ENCODE measurements at regions not wholly inside any gene's neighbourhood (a gene's known extent, or its start where the extent isn't known, plus 50 kb on each side); places are given as distances from the start of the nearest gene placed in this dataset.

GRCh38 chr10:130745821-130746220 is 565.7 kb downstream of the TCERG1L start:
- no peak for TF ChIP-seq POLR2A (IDR thresholded peaks at IDR 0.05)
- no peak for TF ChIP-seq EP300 (IDR thresholded peaks at IDR 0.05; ENCODE audit: low read depth)
- no peak for TF ChIP-seq POLR2AphosphoS5 (IDR thresholded peaks at IDR 0.05)
- TF ChIP-seq CTCF (IDR thresholded peaks at IDR 0.05) = no peak
- 81% methylated on average over 6 of the region's 7 CpGs; no CpG with 5 or more reads in 1 of the 2 donors for WGBS, 2 donors (ENCODE audit: low coverage in 1 of 2)
- Histone ChIP-seq H3K27ac (no peak overlapping the region), H3K36me3 (no peaks in the 10 kb centered on the region), H3K27me3 (no peaks in the 10 kb centered on the region), H3K4me1 (no peaks in the 10 kb centered on the region), H3K9me3 (no peaks in the 10 kb centered on the region), H3K4me3 (no peak overlapping the region)
- no peak for DNase-seq
- in situ Hi-C loops (cut with MboI; ENCODE audit: low pct_ligation_motif_present in 1 of 4, low pct_unique_long_range_greater_than_20kb in 1 of 4, low sequenced_read_pairs in 3 of 4) (no loop called here), intact Hi-C loops (cut with DNase I; ENCODE audit: low total_unique reads) (no loop called here)

DNA sequence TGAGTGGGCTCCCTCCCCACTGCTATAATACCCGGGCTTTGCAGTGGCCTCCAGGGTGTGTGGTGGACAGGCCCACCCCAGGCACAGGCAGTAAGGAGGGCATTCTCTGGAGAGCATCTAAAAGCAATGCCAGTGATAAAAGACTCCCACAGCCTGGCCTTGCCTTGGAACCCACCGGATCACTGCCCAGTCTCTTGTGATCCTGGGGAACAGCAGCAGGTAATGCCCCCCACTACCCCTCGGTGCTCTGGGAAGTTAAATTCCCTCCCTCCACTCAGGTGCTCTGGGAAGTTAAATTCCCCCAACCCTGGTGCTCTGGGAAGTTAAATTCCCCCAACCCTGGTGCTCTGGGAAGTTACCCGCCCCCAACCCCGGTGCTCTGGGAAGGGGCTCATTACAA is 565.2 kb downstream of the TCERG1L start:
- TF ChIP-seq POLR2A (IDR thresholded peaks at IDR 0.05) (no peak), EP300 (IDR thresholded peaks at IDR 0.05; ENCODE audit: low read depth) (no peak), CTCF (IDR thresholded peaks at IDR 0.05) (no peak)
- Histone ChIP-seq H3K9me3 (no peaks in the 10 kb centered on the region), H3K27me3 (no peaks in the 10 kb centered on the region), H3K27ac (no peak overlapping the region), H3K4me3 (no peak overlapping the region), H3K4me1 (no peaks in the 10 kb centered on the region), H3K36me3 (no peaks in the 10 kb centered on the region)
- 64% methylated on average over 5 of the region's 5 CpGs; no CpG with 5 or more reads in 1 of the 2 donors for WGBS, 2 donors (ENCODE audit: low coverage in 1 of 2)
- no peak for DNase-seq
- intact Hi-C loops (cut with DNase I; ENCODE audit: low total_unique reads) (no loop called here), in situ Hi-C loops (cut with MboI; ENCODE audit: low pct_ligation_motif_present in 1 of 4, low pct_unique_long_range_greater_than_20kb in 1 of 4, low sequenced_read_pairs in 3 of 4) (no loop called here)

- intact Hi-C loops (cut with DNase I; ENCODE audit: low total_unique reads) (no loop called here), in situ Hi-C loops (cut with MboI; ENCODE audit: low pct_ligation_motif_present in 1 of 4, low pct_unique_long_range_greater_than_20kb in 1 of 4, low sequenced_read_pairs in 3 of 4) (no loop called here)
- H3K9me3 ChIP-seq = no peaks in the 10 kb centered on the region
- TF ChIP-seq CTCF (IDR thresholded peaks at IDR 0.05) (no peak), EP300 (IDR thresholded peaks at IDR 0.05; ENCODE audit: low read depth) (no peak), POLR2AphosphoS5 (IDR thresholded peaks at IDR 0.05) (no peak), POLR2A (IDR thresholded peaks at IDR 0.05) (no peak)
- no peaks in the 10 kb centered on the region for H3K36me3 ChIP-seq
- H3K27me3 ChIP-seq = no peaks in the 10 kb centered on the region
- no peak overlapping the region for H3K4me3 ChIP-seq
- WGBS, 2 donors (ENCODE audit: low coverage in 1 of 2) = 49 to 65% methylated on average over 9 to 11 of the region's 11 CpGs
- no peak overlapping the region for H3K27ac ChIP-seq
- DNase-seq = no peak
- H3K4me1 ChIP-seq = no peaks in the 10 kb centered on the region
Measured at GRCh38 chr10:130747356-130747755, 564.2 kb downstream of the TCERG1L start.

DNA sequence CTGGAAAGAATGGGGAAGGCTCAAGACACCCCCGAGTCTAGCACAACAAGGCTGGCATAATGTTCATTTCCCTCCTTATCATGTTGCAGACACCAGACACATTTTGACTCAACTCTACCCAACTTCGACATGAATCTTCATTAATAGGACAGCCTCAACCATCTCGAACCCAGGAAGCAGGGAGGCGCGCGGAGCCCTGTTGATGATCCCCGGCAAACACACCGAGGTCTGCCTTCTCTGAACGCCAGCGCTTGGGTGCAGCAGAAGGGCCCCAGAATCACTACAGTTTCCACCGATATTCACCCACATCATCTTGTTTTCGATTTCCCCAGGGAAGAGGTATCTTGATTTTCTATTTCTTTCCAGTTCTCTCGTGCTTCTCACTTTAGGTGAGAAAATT is 563.6 kb downstream of the TCERG1L start:
- in situ Hi-C loops (cut with MboI; ENCODE audit: low pct_ligation_motif_present in 1 of 4, low pct_unique_long_range_greater_than_20kb in 1 of 4, low sequenced_read_pairs in 3 of 4) = no loop called here
- no peak for DNase-seq
- Histone ChIP-seq H3K4me3 (no peak overlapping the region), H3K9me3 (no peaks in the 10 kb centered on the region), H3K27ac (no peak overlapping the region), H3K27me3 (no peaks in the 10 kb centered on the region), H3K4me1 (no peaks in the 10 kb centered on the region), H3K36me3 (no peaks in the 10 kb centered on the region)
- 78 to 87% methylated on average over 3 to 13 of the region's 13 CpGs for WGBS, 2 donors (ENCODE audit: low coverage in 1 of 2)
- TF ChIP-seq EP300 (IDR thresholded peaks at IDR 0.05; ENCODE audit: low read depth) (no peak), CTCF (IDR thresholded peaks at IDR 0.05) (no peak), POLR2AphosphoS5 (IDR thresholded peaks at IDR 0.05) (no peak), POLR2A (IDR thresholded peaks at IDR 0.05) (no peak)
- intact Hi-C loops (cut with DNase I; ENCODE audit: low total_unique reads) = no loop called here
